ENCODE measurements at regions not wholly inside any gene's neighbourhood (a gene's known extent, or its start where the extent isn't known, plus 50 kb on each side); places are given as distances from the start of the nearest gene placed in this dataset.

GRCh38 chr13:99900960-99901359, 70.6 kb downstream of the ZIC5 start:
- no peak for TF ChIP-seq POLR2A (IDR thresholded peaks at IDR 0.05; ENCODE audit: low read depth, low read length)
- TF ChIP-seq POLR2AphosphoS5 (IDR thresholded peaks at IDR 0.05; ENCODE audit: low read depth, low read length), result no peak
- TF ChIP-seq TAF1 (IDR thresholded peaks at IDR 0.05; ENCODE audit: borderline replicate concordance, low read depth, low read length), result no peak

Measured in GM12892 (cell line).